H9 (cell line): ENCODE measurements at regions not wholly inside any gene's neighbourhood (a gene's known extent, or its start where the extent isn't known, plus 50 kb on each side); places are given as distances from the start of the nearest gene placed in this dataset.

Experiments used
- DNase-seq: peaks from one replicate; pipeline ENCODE4 v3.0.0-alpha.2; 2017
- H2AFZ ChIP-seq: one replicate; pipeline ENCODE4 v1.6.1; 2013; ENCODE audit warnings: mild to moderate bottlenecking, low read length, control low read depth, moderate library complexity
- H2AK5ac ChIP-seq: 2 replicates; pipeline ENCODE4 v1.6.1; 2013; ENCODE audit warnings: low read length, control low read depth, mixed read lengths; ENCODE audit not compliant: insufficient read length
- H2BK120ac ChIP-seq: one replicate; pipeline ENCODE4 v1.6.1; 2013; ENCODE audit warnings: low read depth, mild to moderate bottlenecking, low read length, control low read depth, inconsistent platforms; ENCODE audit not compliant: poor library complexity, severe bottlenecking
- H2BK12ac ChIP-seq: 2 replicates; pipeline ENCODE4 v1.6.1; 2013; ENCODE audit warnings: low read length, control low read depth, mixed read lengths, low read depth; ENCODE audit not compliant: insufficient read length
- H2BK15ac ChIP-seq: 2 replicates; pipeline ENCODE4 v1.6.1; 2013; ENCODE audit warnings: low read depth, low read length, control low read depth
- H2BK20ac ChIP-seq: one replicate; pipeline ENCODE4 v1.6.1; 2013; ENCODE audit warnings: low read depth, mild to moderate bottlenecking, low read length, control low read depth, inconsistent platforms; ENCODE audit not compliant: poor library complexity, severe bottlenecking
- H2BK5ac ChIP-seq: 2 replicates; pipeline ENCODE4 v1.6.1; 2013; ENCODE audit warnings: low read length, control low read depth, mixed read lengths; ENCODE audit not compliant: insufficient read length
- H3K14ac ChIP-seq: 2 replicates; pipeline ENCODE4 v1.6.1; 2013; ENCODE audit warnings: low read length, control low read depth; ENCODE audit not compliant: insufficient read depth
- H3K18ac ChIP-seq: 2 replicates; pipeline ENCODE4 v1.6.1; 2013; ENCODE audit warnings: low read depth, mild to moderate bottlenecking, mixed read lengths, low read length, control low read depth; ENCODE audit not compliant: insufficient read length
- H3K23ac ChIP-seq: 2 replicates; pipeline ENCODE4 v1.6.1; 2013; ENCODE audit warnings: low read length, control low read depth, mixed read lengths, low read depth; ENCODE audit not compliant: insufficient read length
- H3K23me2 ChIP-seq: 2 replicates; pipeline ENCODE4 v1.6.1; 2013; ENCODE audit warnings: low read depth, mild to moderate bottlenecking, mixed read lengths, low read length, control low read depth; ENCODE audit not compliant: insufficient read length, poor library complexity, severe bottlenecking
- H3K27ac ChIP-seq: 2 replicates; pipeline ENCODE4 v1.5.1; 2013; ENCODE audit warnings: low read length, control low read depth, mixed read lengths, low read depth; ENCODE audit not compliant: insufficient read length
- H3K27me3 ChIP-seq: 2 replicates; pipeline ENCODE4 v1.6.1; 2013; ENCODE audit warnings: low read length, control low read depth, inconsistent platforms; ENCODE audit not compliant: insufficient read depth
- H3K4ac ChIP-seq: 2 replicates; pipeline ENCODE4 v1.6.1; 2013; ENCODE audit warnings: low read depth, mild to moderate bottlenecking, control low read depth, inconsistent platforms, low read length, moderate library complexity
- H3K4me1 ChIP-seq: 2 replicates; pipeline ENCODE4 v1.6.1; 2013; ENCODE audit warnings: low read length, control low read depth, inconsistent platforms; ENCODE audit not compliant: insufficient read depth
- H3K4me2 ChIP-seq: 2 replicates; pipeline ENCODE4 v1.6.1; 2013; ENCODE audit warnings: low read length, control low read depth, mixed read lengths; ENCODE audit not compliant: insufficient read length, insufficient read depth
- H3K56ac ChIP-seq: 2 replicates; pipeline ENCODE4 v1.6.1; 2013; ENCODE audit warnings: low read depth, mild to moderate bottlenecking, mixed read lengths, low read length, control low read depth; ENCODE audit not compliant: insufficient read length
- H3K79me1 ChIP-seq: 2 replicates; pipeline ENCODE4 v1.6.1; 2013; ENCODE audit warnings: low read depth, mild to moderate bottlenecking, moderate library complexity, low read length, control low read depth, inconsistent platforms; ENCODE audit not compliant: insufficient read depth, poor library complexity, severe bottlenecking
- H3K79me2 ChIP-seq: 2 replicates; pipeline ENCODE4 v1.6.1; 2013; ENCODE audit warnings: low read length, control low read depth, inconsistent platforms; ENCODE audit not compliant: insufficient read depth
- H3K9ac ChIP-seq: 2 replicates; pipeline ENCODE4 v1.6.1; 2013; ENCODE audit warnings: low read length, control low read depth, mixed read lengths; ENCODE audit not compliant: insufficient read length; ENCODE audit errors: extremely low read depth
- H3K9me3 ChIP-seq: one replicate; pipeline ENCODE4 v1.6.1; 2013; ENCODE audit warnings: low read depth, low read length, inconsistent platforms; ENCODE audit not compliant: control insufficient read depth
- H3T11ph ChIP-seq: one replicate; pipeline ENCODE4 v1.6.1; 2013; ENCODE audit warnings: mild to moderate bottlenecking, low read length, control low read depth, inconsistent platforms
- H4K20me1 ChIP-seq: one replicate; pipeline ENCODE4 v1.6.1; 2013; ENCODE audit not compliant: control insufficient read depth, insufficient read length, insufficient read depth
- H4K5ac ChIP-seq: 2 replicates; pipeline ENCODE4 v1.6.1; 2013; ENCODE audit warnings: low read depth, mild to moderate bottlenecking, mixed read lengths, low read length, control low read depth; ENCODE audit not compliant: insufficient read length
- H4K8ac ChIP-seq: replicated peaks from 2 replicates; pipeline ENCODE4 v1.6.1; 2013; ENCODE audit warnings: low read length, control low read depth, mixed read lengths, low read depth; ENCODE audit not compliant: insufficient read length
- H4K91ac ChIP-seq: 2 replicates; pipeline ENCODE4 v1.6.1; 2013; ENCODE audit warnings: low read depth, mild to moderate bottlenecking, moderate library complexity, mixed read lengths, low read length, control low read depth; ENCODE audit not compliant: insufficient read length
- H3K27ac Mint-ChIP-seq, 3 experiments: 2 replicates in 2 of 3; 3 replicates in 1 of 3; pipeline ENCODE4 v1.8.0; 2020 to 2021; ENCODE audit warnings: mixed read lengths in 3 of 3, mild to moderate bottlenecking in 1 of 3, moderate library complexity in 1 of 3
- H3K27me3 Mint-ChIP-seq: 2 replicates; pipeline ENCODE4 v1.8.0; 2021; ENCODE audit warnings: low read depth, mild to moderate bottlenecking, moderate library complexity, mixed read lengths
- H3K36me3 Mint-ChIP-seq, 3 experiments: 2 replicates in 2 of 3; 3 replicates in 1 of 3; pipeline ENCODE4 v1.8.0; 2020 to 2021; ENCODE audit warnings: low read depth in 3 of 3, mixed read lengths in 3 of 3; ENCODE audit not compliant: insufficient read depth in 1 of 3
- H3K4me1 Mint-ChIP-seq, 2 experiments: 2 replicates each; pipeline ENCODE4 v1.8.0; 2020; ENCODE audit warnings: mixed read lengths in 2 of 2
- H3K4me3 Mint-ChIP-seq, 2 experiments: 2 replicates in 1 of 2; 3 replicates in 1 of 2; pipeline ENCODE4 v1.8.0; 2020 to 2021; ENCODE audit warnings: mild to moderate bottlenecking in 2 of 2, mixed read lengths in 2 of 2, moderate library complexity in 1 of 2
- H3K9me3 Mint-ChIP-seq, 2 experiments: 2 replicates in 1 of 2; 3 replicates in 1 of 2; pipeline ENCODE4 v1.8.0; 2020; ENCODE audit warnings: mild to moderate bottlenecking in 2 of 2, mixed read lengths in 2 of 2, moderate library complexity in 1 of 2
- CTCF ChIP-seq: fragments of 200-600 bp; sonication (generic); conservative IDR thresholded peaks from 3 replicates; pipeline ENCODE4 v1.8.0; 2021; ENCODE audit warnings: antibody characterized with exemption, mild to moderate bottlenecking
- WGBS: extraction: QIAGEN DNeasy Blood & Tissue Kit; methylation state at CpG from one replicate; pipeline ENCODE4 v1.1.7; 2013; ENCODE audit warnings: missing lambda C conversion rate, low lambda C conversion rate, mixed read lengths; ENCODE audit not compliant: insufficient read length; ENCODE audit errors: extremely low coverage; 5-methylcytosine and 5-hydroxymethylcytosine counted together

GRCh38 chr9:19999491-20000057 lies 210.7 kb upstream of the SLC24A2 start:
- Histone ChIP-seq H3K9me3 (no peaks in the 10 kb centered on the region), H2BK20ac (no peak overlapping the region), H3K79me2 (no peaks in the 10 kb centered on the region), H3K23ac (no peak overlapping the region), H3K9ac (no peak overlapping the region), H2BK15ac (no peak overlapping the region), H4K91ac (no peak overlapping the region), H2AFZ (no peak overlapping the region), H3K4ac (no peak overlapping the region), H3K79me1 (no peaks in the 10 kb centered on the region), H2AK5ac (no peak overlapping the region), H3K14ac (no peak overlapping the region), H2BK120ac (no peak overlapping the region), H3K23me2 (no peaks in the 10 kb centered on the region), H4K5ac (no peak overlapping the region), H3K18ac (no peak overlapping the region), H3K4me1 (peaks cover 3% of the 10 kb centered on the region; the same call in 1 of the 2 replicates), H3K27me3 (no peaks in the 10 kb centered on the region), H3K4me2 (no peak overlapping the region), H2BK5ac (no peak overlapping the region), H3K27ac (no peak overlapping the region), H4K8ac (no peak overlapping the region), H3T11ph (no peak overlapping the region), H3K56ac (no peak overlapping the region), H2BK12ac (no peak overlapping the region), H4K20me1 (no peaks in the 10 kb centered on the region)
- H3K9me3 Mint-ChIP-seq, result no peaks in the 10 kb centered on the region
- peaks cover 3 to 10% of the 10 kb centered on the region in 2 experiments for H3K4me1 Mint-ChIP-seq
- no peak for DNase-seq
- no peak overlapping the region for H3K4me3 Mint-ChIP-seq
- no peaks in the 10 kb centered on the region for H3K36me3 Mint-ChIP-seq
- H3K27me3 Mint-ChIP-seq, result no peaks in the 10 kb centered on the region; the same call in 1 of the 2 replicates
- WGBS, result no CpG with 5 or more reads among the region's 2 CpGs
- H3K27ac Mint-ChIP-seq, result no peak overlapping the region; a peak in 1 of 7 replicates
- TF ChIP-seq CTCF, result no peak
